GM18502 (cell line): ENCODE measurements at regions not wholly inside any gene's neighbourhood (a gene's known extent, or its start where the extent isn't known, plus 50 kb on each side); places are given as distances from the start of the nearest gene placed in this dataset.

Experiments used
- ATAC-seq: cut with Tn5 transposase; IDR thresholded peaks from one replicate; pipeline ENCODE4 v1.9.1; 2021; ENCODE audit warnings: mild to moderate bottlenecking; ENCODE audit not compliant: unreplicated experiment, poor library complexity

DNA sequence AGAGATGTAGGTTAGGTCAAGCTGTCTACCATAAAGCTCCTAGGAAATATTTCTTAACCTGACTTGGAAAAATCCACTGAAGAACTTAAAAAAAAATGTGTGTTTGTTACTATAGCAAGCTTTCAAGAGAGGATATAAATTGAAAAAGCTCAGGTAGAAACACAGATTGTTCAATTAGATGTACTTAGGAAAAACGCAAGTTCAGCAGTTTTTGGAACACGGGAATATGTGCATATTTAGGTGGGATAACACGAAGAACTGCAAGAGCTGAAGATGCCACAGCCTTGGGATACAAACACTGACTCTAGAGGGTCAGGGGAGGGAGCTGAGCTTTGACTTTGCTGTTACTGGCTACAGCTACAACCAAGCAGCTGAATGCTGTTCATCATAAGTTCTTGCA, 77.8 kb upstream of the FSHB start:
- ATAC-seq: no peak

DNA sequence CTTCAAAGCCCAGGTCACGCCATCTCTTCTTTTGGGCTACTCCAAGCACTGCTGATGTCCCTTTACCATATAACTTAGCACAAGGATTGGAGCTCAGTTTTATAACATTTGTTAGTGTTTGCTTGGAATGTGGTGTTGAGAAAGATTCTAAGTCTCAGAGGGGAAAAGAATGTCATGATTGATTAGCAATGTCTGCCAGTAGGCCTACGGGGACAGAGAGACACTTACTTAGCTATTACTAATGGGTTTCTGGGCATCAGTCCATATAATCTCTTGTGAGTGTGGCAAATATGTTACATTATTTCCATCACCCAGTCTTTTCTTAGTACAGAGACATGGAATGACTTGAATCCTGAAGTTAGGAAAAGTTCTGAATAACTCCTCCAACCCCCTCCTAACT, 75.4 kb upstream of the FSHB start:
- ATAC-seq: no peak

DNA sequence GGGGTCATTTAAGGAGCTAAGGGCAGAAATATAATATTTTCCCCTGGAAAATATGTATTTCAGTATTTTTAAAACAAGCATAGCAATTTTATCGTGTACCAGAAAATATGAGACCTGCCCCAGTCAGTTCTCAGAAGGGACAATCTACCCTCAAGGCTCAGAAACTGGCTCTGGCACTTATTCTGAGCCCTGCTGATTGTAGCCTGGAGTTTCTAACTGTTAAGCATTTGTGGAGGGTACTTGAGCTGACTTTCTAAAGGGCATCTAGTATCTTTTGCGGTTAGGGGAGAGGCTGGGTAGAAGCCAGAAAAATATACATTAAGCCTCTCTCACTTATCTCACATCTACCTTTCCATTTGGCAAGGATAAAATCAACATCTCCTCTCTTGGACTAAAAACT, 71.3 kb upstream of the FSHB start:
- ATAC-seq: no peak

GRCh38 chr11:30165652-30166051, 65.2 kb upstream of the FSHB start:
- no peak for ATAC-seq

- ATAC-seq: no peak
Observed at GRCh38 chr11:30171661-30172060, 59.2 kb upstream of the FSHB start.

DNA sequence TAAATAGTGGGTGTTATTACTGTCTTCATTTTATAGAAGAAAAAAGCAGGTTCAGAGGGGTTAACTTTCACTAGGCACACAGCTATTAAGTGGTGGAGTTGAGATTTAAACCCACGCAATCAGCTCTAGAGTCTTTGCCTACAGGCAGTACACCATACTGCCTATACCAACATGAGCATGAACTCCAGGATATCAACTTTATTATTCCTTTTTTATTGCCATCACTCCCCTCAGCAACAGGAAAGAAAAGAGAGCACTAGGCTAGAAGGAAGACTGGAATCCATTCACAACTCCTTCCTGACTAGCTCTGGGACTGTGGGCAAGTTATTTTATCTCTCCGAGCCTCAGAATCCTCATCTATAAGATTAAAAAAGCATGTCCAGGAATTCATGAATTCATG, 58.7 kb upstream of the FSHB start:
- ATAC-seq: no peak

DNA sequence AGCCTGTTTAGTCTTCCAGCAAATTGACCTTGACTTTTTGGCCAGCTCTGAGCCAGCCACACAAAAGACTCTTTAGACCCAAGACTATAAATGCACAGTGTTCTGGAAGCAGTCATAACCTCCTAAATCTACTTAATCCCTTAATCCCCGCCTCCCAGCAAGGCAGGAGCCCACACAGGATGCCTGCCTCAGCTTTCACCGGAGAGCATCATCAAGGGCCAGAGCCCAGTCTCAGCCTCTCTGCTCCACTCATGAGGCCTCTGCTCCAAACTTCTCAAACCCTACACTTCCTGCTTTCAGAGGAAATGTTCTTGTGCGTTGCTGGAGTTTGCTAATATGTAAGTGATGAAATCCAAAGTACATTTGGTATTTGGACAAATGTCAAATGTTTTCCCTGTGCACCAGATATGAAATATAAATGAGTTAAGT, 57.9 kb upstream of the FSHB start:
- no peak for ATAC-seq

DNA sequence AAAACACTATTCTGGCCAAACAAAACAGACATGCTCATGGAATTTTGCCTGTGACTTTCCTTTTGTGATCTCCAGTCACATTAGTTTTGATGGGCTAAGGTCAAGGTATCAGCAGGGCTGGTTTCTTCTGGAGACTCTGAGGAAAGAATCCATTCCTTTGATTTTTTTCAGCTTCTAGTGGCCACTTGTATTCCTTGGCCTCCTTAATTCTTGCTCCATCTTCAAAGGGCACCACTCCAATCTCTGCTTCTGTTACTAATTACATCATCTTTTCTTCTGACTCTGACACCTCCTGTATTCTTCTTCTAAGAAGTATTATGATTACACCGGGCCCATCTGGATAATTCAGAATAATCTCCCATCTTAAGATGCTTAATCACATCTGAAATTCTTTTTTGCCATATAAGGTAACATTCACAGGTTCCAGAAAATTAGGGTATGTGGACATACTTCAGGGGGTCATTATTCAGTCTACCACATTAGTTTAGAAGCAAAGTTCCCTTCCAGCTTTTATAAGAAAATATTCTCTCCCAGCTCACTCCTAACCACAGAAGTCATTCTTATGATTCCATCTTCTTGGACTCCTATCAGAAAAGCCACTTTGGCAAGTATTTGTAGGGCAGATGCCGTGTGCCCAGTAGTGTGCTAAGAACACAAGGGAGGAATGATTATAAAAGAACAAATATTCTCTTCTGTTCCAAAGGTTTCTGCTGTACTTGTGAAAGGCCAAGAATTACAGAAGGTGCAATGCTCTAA, 56.4 kb upstream of the FSHB start:
- no peak for ATAC-seq
